ENCODE measurements at regions not wholly inside any gene's neighbourhood (a gene's known extent, or its start where the extent isn't known, plus 50 kb on each side); places are given as distances from the start of the nearest gene placed in this dataset.

DNA sequence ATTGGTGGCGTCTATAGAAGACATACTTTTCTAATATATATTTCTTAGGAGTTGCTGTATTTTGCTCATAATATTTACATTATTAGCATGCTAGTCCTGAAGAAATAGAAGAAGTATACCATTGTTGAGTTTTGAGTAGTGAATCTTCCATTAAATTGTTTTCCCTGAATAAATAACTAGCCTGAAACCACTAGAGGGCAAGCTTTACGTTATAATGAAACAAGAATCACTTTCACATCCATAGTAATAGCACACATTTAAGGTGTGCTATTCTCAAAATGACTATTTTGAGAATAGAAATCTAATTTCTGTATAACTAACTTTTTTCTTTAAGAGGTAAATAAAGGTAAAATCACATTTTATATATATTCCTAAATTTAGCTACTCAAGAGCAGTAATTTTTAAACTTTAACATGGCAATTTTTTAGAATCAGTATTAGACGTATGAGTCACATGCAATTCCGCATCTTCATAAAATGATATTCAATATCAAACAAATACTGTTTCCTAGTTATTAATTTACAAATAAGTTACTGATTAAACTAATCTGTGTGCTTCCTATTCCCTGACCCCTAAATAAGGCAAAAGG is 213.2 kb upstream of the MANEA start:
- no peak for DNase-seq

DNA sequence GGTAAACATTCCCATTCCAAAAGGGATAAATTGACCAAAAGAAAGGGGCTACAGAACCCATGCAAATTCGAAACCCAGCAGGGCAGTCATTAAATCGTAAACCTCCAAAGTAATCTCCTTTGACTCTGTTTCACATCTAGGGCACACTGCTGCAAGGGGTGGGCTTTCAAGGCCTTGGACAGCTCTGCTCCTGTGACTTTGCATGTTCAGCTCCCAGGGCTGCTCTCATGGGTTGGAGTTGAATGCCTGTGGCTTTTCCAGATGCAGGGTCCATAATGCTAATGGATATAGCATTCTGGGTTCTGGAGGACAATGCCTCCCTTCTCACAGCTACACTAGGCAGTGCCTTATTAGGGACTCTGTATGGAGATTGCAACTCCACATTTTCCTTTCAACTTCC is 211.9 kb upstream of the MANEA start:
- no peak for DNase-seq

DNA sequence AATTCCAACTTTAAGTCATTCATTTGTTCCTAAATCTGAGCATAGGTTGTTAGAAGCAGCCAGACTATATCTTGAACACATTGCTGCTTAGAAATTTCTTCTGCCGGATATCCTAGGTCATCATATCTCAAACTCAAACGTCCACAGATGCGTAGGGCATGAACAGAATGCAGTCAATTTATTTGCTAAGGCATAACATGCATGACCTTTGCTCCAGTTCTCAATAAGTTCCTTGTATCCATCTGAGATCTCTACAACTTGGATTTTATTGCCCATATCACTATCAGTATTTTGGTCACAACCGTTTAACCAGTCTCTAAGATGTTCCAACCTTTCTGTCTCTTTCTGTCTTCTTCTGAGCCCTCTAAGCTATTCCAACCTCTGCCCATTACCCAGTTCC is 210.9 kb upstream of the MANEA start:
- DNase-seq, result no peak

DNA sequence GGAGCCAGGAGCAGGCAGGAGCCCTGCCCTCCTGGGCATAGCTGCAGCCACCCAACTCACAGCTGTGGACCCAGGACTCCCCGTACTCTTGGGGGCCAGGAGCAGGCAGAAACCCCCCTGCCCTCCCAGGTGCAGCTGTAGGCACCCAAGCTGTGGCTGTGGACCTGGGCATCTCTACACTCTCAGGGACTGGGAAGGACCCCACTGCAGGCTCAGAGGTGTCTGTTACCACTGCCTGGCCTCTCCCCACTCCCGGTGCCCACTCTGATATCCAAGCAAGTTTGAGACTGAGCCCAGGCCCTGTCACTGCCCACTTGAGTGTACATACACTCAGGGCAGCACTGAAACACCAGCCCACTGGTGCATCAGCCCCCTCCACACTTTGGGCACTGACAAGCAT is 193.5 kb upstream of the MANEA start:
- no peak for DNase-seq

GRCh38 chr6:95384988-95385387 is 192.3 kb upstream of the MANEA start:
- DNase-seq, result no peak

GRCh38 chr6:95387845-95388244 is 189.5 kb upstream of the MANEA start:
- DNase-seq, result no peak

DNA sequence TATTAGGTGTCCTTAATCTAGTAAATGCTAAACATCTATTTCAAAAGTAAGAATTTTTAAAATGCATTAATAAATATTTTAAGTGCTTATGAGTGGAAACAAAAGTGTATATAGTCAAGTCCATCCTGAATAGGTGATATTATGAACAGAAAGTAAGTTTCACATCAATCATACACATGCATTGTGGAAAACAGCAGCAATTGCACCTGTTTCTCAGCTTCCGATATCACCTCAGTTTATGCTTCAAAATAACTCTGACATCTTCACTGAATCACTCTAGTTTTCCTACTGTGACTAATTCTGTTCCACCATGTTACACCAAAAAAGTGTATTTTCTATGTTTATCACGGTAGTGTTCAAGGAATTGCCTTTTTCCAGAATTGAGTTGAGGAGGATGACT is 172.6 kb upstream of the MANEA start:
- no peak for DNase-seq

- no peak for DNase-seq
Observed at GRCh38 chr6:95408111-95408510, 169.2 kb upstream of the MANEA start.

- no peak for DNase-seq
Observed at GRCh38 chr6:95410168-95410567, 167.2 kb upstream of the MANEA start.

DNA sequence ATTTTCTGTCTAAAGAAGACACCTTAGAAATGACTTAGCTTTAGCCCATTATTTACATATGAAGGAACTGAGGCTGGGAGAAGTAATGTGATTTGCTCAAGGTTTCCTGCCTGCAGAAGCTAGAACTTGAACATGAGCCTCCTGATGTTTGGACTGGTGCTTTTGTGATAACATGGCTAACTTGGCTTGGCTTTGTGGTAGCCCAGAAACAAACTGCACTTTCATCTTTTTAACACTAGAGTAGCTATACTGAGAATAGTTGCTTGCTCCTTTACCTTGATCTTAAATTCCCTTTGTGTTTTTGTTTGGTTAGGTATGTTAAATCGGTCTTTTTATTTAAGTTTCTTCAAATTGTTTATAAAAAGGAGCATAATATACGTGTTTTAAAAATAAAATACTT is 163.5 kb upstream of the MANEA start:
- DNase-seq, result no peak

- no peak for DNase-seq
Observed at GRCh38 chr6:95417856-95418255, 159.5 kb upstream of the MANEA start.

DNA sequence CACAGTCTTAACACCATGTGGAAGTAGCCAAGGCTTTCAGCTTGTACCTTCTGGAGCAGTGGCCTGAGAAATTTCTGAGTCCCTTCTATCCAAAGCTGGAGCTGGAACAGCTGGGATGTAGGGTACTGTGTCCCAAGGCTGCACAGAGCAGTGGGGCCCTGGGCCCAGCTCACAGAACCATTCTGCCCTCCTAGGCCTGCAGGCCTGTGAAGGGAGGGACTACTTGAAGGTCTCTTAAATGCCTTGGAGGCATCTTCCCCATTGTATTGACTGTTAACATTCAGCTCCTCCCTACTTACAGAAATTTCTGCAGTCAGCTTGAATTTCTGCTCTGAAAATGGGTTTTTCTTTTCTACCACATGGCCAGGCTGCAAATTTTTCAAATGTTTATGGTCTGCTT is 156.5 kb upstream of the MANEA start:
- no peak for DNase-seq

DNA sequence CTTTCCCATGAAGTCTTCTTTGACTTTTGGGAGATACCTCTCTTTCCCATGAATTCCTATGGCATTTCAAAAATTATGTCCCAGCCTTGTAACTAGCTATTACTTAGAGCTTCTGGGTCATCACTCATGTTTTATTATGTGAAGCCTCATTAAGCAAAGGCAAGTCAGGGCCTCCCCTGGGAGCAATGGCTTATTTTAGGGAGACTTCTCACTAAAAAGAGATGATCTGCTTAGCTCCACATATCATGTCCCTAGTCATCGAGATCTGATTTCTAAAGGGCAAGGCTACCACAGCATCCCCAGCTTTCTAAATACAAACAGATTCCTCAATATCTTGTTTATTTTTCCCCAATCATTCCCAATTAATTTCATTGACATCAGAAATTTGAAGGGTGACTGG is 154.0 kb upstream of the MANEA start:
- DNase-seq, result no peak

DNA sequence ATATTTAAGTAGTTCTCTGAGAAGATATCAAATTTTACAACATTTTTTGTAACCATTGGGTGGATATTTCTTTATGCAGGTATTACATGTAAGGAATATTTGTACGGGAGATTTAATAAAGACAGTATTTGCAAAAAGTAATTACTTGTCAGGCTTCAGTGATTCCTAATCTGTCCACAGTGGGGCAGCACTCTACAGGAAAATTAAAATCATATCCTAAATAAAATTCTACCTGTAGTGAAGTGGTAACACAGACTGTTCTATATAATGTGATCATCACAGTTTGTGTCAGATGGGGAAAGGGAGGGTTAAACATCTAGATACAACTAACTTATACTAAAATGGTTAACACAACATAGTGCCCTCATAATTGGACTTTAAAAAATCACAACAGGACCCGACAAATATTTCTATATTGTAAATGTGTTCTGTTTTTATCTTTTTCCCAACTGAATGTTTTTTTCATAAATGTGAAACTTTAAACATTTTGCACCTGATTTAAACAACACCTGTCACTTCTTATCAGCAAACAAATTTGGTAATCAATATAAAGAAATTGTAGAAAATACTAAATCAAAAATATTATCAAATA is 145.6 kb upstream of the MANEA start:
- no peak for DNase-seq

DNA sequence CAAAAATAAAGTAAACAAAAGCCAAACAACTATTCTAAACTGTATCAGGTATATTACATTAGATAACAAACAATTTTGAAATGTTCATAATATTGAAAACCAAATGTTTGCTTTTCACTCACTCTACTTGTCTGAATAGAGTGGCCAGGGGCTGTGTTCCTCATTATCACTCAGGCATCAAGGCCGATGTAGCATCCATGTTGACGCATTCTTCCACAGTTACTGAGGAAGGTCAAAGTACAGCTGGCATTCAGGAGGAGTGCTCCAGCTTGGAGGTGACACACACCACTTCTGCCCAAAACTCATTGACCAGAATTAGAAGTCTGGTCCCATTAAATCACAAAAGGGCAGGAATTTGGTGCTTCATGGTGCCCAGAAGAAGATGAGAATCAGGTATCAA is 137.6 kb upstream of the MANEA start:
- DNase-seq, result no peak

DNA sequence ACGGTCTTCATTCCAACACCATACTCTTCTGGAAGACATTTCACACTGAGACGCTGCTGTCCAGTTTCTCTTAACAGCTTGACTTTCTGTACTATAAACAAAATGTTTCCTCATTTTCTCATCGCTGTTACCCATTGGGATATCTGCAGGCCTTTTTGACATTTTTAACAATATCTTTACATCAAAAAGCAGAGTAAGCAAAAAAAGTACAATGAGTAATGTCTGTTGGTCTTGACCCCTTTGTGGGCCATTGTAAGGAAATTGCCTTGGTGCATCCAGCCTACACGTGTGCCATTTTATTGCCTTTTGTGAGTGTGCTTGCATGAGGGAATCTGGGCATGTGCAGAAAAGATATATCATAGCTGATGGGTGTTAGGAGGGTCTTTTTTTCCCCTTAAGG is 129.1 kb upstream of the MANEA start:
- DNase-seq, result no peak

DNA sequence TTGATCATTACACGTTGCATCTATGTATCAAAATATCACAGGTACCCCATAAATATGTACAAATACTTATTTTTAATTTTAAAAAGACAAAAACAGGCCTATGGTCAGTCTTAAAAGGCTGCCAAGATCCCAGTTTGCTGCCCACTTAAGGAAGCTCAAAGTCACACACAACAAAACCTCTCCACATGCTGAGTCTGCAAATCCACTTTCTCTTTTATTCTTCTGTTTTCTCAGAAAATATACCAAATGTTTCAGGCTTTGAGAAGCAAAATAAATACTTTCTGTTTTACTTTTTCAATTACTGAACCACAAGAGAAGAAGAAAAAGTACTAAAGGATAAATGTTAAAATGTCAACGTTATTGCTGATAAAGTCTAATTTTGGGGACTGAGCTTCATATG is 107.8 kb upstream of the MANEA start:
- DNase-seq, result no peak

DNA sequence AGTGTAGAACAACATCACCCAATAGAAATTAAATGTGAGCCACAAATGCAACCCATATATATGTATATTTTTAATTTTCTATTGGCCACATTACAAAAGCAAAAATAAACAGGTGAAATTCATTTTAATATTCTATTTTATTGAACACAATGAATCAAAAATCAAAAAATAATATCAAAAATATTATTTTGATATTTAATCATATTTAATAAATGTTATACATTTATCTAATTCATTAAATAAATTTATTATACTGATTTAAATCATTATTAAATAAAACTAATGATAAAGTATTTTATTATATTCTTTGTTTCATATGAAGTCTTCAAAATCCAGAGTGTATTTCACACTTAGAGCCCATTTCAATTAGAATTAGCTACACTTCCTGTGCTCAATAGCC is 98.4 kb upstream of the MANEA start:
- DNase-seq, result no peak

DNA sequence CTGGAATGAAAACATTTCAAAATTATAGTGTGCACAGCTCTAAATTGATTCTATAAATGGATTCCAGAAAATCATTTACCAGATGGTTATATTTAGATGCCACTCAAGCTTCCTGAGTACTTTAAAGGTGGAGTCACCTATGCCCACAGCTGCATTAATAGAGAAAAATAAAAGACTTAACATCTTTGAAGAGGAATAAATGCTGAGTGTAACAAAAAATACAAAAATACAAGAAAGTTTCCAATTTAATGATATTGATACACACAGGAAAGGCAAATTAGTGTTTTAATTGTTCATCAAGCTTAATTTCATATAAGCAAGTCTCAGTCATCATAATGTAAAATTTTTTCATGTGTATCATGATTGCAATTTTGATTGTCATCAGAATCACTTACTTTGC is 89.5 kb upstream of the MANEA start:
- DNase-seq, result no peak

GRCh38 chr6:95489185-95489863 is 88.0 kb upstream of the MANEA start:
- DNase-seq, result no peak

GRCh38 chr6:95496769-95497426 is 80.4 kb upstream of the MANEA start:
- DNase-seq, result no peak

- DNase-seq, result no peak
Observed at GRCh38 chr6:95501032-95501904, 76.1 kb upstream of the MANEA start.

DNA sequence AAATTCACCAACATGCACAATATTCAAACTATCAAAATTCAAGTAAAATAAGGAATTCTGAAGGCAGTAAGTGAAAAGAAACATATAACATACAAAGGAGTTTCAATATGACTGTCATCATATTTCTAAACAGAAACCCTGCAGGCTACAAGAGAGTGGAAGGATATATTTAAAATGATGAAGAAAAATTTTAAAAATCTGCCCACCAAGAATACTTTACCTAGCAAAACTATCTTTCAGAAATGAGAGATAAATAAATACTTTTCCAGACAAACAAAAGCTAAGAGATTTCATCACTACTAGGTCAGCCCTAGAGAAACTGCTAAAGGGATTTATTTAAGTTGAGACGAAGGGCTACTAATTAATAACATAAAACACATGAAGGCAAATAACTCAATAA is 73.8 kb upstream of the MANEA start:
- DNase-seq, result no peak

Data from GF-D8 (cell line).